ENCODE measurements at regions not wholly inside any gene's neighbourhood (a gene's known extent, or its start where the extent isn't known, plus 50 kb on each side); places are given as distances from the start of the nearest gene placed in this dataset.

- no peak for TF ChIP-seq ZBTB33 (IDR thresholded peaks at IDR 0.05)
- TF ChIP-seq CTCF (IDR thresholded peaks at IDR 0.05; ENCODE audit: low read depth, low read length, missing input control) = no peak
- TF ChIP-seq SP1 (IDR thresholded peaks at IDR 0.05) = no peak
- TF ChIP-seq TAF1 (conservative IDR thresholded peaks at IDR 0.05) = no peak
- no peak for TF ChIP-seq MAX (IDR thresholded peaks at IDR 0.05)
- no peak for TF ChIP-seq EGR1 (IDR thresholded peaks at IDR 0.05; ENCODE audit: low read depth in 2 of 2)
- no peak for TF ChIP-seq HNF4G (IDR thresholded peaks at IDR 0.05)
- TF ChIP-seq ATF3 (IDR thresholded peaks at IDR 0.05) = no peak
- TF ChIP-seq GABPA (IDR thresholded peaks at IDR 0.05 in 1 of 2, conservative IDR thresholded peaks at IDR 0.05 in 1 of 2) = no peak
- no peak for TF ChIP-seq RAD21 (IDR thresholded peaks at IDR 0.05)
- no peak for TF ChIP-seq JUND (IDR thresholded peaks at IDR 0.05)
- TF ChIP-seq REST (IDR thresholded peaks at IDR 0.05) = no peak
Observed at GRCh38 chr14:71460091-71460490, 472.1 kb upstream of the RGS6 start.
